HFF-Myc (cell line): ENCODE measurements at regions not wholly inside any gene's neighbourhood (a gene's known extent, or its start where the extent isn't known, plus 50 kb on each side); places are given as distances from the start of the nearest gene placed in this dataset.

Experiments
- DNase-seq: peaks from one replicate; pipeline ENCODE4 v3.0.0-alpha.2; 2011; ENCODE audit warnings: low read depth; ENCODE audit errors: extremely low read depth
- H3K4me3 ChIP-seq: replicated peaks from 2 replicates; pipeline ENCODE4 v1.5.1; 2011; ENCODE audit warnings: low read depth, mild to moderate bottlenecking, control low read depth, low read length
- TF ChIP-seq, protein P1 (sequence below): IDR thresholded peaks from 2 replicates; pipeline ENCODE4 v1.5.1; 2012; ENCODE audit warnings: mild to moderate bottlenecking, low read depth, low read length, control low read depth; ENCODE audit errors: missing control alignments

DNA sequence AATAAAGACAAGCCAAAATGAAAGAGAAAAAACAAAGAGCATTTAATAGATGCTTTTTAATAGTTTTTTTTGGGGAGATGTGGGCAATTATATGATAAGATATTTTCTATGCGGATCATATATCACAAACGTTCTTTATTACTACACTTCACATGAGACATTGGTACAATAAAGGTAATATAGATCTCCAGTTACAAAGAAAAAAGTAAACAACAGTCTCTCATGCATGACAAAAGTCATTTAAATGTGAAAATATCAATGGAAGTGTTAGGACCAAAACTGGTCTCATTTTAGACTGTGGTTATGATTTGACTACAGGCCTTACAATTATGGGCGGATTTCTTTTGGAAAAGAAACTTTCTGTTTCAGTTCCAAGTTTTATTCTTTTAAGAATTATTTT lies 687.0 kb downstream of the ADGRL2 start:
- no peak overlapping the region for H3K4me3 ChIP-seq
- no peak for DNase-seq
- TF ChIP-seq, protein P1, sequence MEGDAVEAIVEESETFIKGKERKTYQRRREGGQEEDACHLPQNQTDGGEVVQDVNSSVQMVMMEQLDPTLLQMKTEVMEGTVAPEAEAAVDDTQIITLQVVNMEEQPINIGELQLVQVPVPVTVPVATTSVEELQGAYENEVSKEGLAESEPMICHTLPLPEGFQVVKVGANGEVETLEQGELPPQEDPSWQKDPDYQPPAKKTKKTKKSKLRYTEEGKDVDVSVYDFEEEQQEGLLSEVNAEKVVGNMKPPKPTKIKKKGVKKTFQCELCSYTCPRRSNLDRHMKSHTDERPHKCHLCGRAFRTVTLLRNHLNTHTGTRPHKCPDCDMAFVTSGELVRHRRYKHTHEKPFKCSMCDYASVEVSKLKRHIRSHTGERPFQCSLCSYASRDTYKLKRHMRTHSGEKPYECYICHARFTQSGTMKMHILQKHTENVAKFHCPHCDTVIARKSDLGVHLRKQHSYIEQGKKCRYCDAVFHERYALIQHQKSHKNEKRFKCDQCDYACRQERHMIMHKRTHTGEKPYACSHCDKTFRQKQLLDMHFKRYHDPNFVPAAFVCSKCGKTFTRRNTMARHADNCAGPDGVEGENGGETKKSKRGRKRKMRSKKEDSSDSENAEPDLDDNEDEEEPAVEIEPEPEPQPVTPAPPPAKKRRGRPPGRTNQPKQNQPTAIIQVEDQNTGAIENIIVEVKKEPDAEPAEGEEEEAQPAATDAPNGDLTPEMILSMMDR = no peak

DNA sequence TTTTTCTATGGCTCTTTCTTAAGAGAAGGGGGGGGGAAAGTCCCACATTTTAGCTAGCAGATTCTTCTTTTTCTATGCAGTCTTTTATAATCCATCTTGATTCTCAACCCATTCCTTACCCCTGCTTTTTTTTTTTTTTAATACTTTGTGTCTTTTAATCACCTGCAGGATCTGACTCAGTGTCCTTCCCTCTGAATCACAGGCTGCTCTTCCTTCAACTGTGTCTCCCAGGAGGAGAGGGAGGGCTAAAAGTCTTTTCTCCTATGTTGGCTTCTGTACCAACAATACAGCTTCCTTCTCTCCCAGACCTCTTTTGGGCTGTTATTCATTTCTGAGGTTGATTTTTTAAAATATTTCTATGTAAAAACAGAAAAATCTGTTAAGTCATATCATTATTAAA lies 686.2 kb downstream of the ADGRL2 start:
- no peak for DNase-seq
- TF ChIP-seq, protein P1 = no peak
- no peak overlapping the region for H3K4me3 ChIP-seq

GRCh38 chr1:82486468-82486867 lies 685.7 kb downstream of the ADGRL2 start:
- TF ChIP-seq, protein P1 = no peak
- DNase-seq = no peak
- no peak overlapping the region for H3K4me3 ChIP-seq

DNA sequence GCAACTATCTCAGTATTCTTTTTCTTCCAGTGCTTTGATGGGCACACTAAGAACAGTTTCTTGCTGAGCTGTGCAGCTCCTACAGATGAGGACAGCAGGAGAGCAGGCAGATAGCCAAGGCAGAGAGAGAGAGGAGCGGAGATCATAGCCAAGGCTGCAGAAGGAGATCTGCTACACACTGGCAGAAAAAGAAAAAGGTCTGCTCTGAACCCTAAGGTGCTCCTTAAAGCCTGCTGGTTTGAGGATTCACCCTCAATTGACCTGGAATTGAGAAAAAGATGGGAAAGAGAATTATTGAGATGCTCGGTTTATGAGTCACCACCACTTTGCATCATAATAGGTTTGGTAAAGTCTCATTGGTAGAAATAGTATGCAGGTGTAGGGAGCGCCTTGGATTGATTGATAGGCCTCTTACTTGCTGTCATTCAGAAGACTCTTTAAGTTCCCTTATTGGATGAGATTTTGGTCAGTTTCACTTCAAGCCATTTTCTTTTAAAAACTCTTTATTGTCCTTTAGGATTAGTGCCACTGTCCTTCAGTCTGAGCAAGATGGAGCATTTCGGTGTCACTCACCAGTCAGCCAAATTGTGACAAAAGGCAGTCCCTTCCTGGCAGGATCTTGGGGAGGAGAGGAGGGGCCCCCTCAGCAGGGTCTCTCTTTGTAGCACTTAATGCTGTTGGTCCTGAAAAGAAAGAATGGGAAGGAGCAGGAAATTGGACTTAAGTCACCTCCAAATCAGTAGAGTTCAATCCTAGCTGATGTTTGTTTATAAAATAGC lies 685.0 kb downstream of the ADGRL2 start:
- DNase-seq = no peak
- TF ChIP-seq, protein P1 = no peak
- H3K4me3 ChIP-seq = no peak overlapping the region

DNA sequence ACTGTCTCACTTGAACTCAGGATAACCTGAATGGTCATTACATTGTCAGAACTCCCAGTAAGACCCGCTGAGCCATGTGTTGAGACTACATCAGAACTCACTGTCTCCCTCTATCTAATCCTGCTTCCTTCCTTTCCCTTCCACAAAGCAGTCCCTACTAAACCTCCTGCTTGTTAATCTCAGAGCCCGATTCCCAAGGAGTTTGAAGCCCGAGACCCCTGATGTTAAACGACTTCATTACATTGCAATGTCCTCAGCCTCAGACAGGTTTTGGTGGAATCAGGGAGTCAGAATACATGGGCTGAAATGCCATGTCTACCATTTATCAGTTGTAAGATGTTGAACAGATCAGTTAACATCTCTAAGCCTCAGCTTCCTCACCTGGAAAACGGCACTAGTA lies 682.4 kb downstream of the ADGRL2 start:
- TF ChIP-seq, protein P1 = no peak
- DNase-seq = no peak
- H3K4me3 ChIP-seq = no peak overlapping the region

- TF ChIP-seq, protein P1 = no peak
- no peak for DNase-seq
- H3K4me3 ChIP-seq = no peak overlapping the region
Measured at GRCh38 chr1:82478916-82479315, 678.2 kb downstream of the ADGRL2 start.
